ENCODE measurements at regions not wholly inside any gene's neighbourhood (a gene's known extent, or its start where the extent isn't known, plus 50 kb on each side); places are given as distances from the start of the nearest gene placed in this dataset.

GRCh38 chr4:156556336-156556735 lies 415.3 kb downstream of the PDGFC start:
- H3K27ac ChIP-seq: no peak overlapping the region

GRCh38 chr4:156553659-156554058 lies 417.9 kb downstream of the PDGFC start:
- TF ChIP-seq ZFX (IDR thresholded peaks at IDR 0.05; ENCODE audit: borderline replicate concordance): no peak
- TF ChIP-seq CTCF (IDR thresholded peaks at IDR 0.05): no peak
- H3K27ac ChIP-seq: no peak overlapping the region

More at GRCh38 chr4:156556336-156556735, 415.3 kb downstream of the PDGFC start:
- TF ChIP-seq ZFX (IDR thresholded peaks at IDR 0.05; ENCODE audit: borderline replicate concordance) (no peak), CTCF (IDR thresholded peaks at IDR 0.05) (no peak)

GRCh38 chr4:156547891-156548290 lies 423.7 kb downstream of the PDGFC start:
- H3K27ac ChIP-seq: no peak overlapping the region
- TF ChIP-seq ZFX (IDR thresholded peaks at IDR 0.05; ENCODE audit: borderline replicate concordance) (no peak), CTCF (IDR thresholded peaks at IDR 0.05) (no peak)

- H3K27ac ChIP-seq: no peak overlapping the region
- TF ChIP-seq CTCF (IDR thresholded peaks at IDR 0.05) (no peak), ZFX (IDR thresholded peaks at IDR 0.05; ENCODE audit: borderline replicate concordance) (no peak)
These were observed 424.2 kb downstream of the PDGFC start for GRCh38 chr4:156547439-156547838.

GRCh38 chr4:156545003-156545785 lies 426.4 kb downstream of the PDGFC start:
- no peak overlapping the region for H3K27ac ChIP-seq
- no peak for TF ChIP-seq CTCF (IDR thresholded peaks at IDR 0.05)
- no peak for TF ChIP-seq ZFX (IDR thresholded peaks at IDR 0.05; ENCODE audit: borderline replicate concordance)

- H3K27ac ChIP-seq: no peak overlapping the region
- TF ChIP-seq ZFX (IDR thresholded peaks at IDR 0.05; ENCODE audit: borderline replicate concordance): no peak
- no peak for TF ChIP-seq CTCF (IDR thresholded peaks at IDR 0.05)
These were observed 432.2 kb downstream of the PDGFC start for GRCh38 chr4:156539376-156539775.

GRCh38 chr4:156538651-156539257 lies 432.8 kb downstream of the PDGFC start:
- no peak overlapping the region for H3K27ac ChIP-seq
- TF ChIP-seq CTCF (IDR thresholded peaks at IDR 0.05) (no peak), ZFX (IDR thresholded peaks at IDR 0.05; ENCODE audit: borderline replicate concordance) (no peak)

Data from 22Rv1 (cell line).